ENCODE measurements at regions not wholly inside any gene's neighbourhood (a gene's known extent, or its start where the extent isn't known, plus 50 kb on each side); places are given as distances from the start of the nearest gene placed in this dataset.

DNA sequence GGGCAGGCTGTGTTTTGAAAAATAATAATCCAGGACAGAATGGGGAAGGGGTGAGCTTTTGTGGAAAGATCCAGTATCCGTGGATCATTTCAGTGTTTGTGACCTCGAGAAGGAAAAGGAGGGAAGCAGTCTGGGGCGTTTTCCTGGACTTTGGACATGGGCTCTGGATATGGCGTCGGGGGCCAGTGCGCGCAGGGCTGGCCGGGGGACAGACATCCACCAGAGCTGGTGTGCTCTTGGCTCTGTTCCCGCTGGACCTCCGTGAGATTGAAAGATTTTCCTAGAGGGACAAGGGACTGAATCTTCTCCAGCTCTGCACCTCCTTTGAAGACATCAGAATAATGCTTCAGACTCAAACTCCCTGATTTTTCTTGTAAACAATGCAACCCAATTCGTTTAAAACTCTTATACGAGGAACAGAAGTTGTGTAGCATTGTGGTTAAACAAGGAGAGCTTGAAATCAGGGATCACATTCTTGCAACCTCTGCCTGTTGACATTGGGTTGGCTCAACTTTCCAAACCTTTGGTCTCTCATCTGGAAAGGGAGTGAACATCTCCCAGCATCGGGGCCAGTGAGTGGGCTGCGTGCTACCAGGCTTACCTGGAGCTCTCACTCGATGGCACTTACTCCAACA is 75.9 kb downstream of the C16orf95 start:
- DNase-seq (ENCODE audit: low read depth in 3 of 3), result no peak

DNA sequence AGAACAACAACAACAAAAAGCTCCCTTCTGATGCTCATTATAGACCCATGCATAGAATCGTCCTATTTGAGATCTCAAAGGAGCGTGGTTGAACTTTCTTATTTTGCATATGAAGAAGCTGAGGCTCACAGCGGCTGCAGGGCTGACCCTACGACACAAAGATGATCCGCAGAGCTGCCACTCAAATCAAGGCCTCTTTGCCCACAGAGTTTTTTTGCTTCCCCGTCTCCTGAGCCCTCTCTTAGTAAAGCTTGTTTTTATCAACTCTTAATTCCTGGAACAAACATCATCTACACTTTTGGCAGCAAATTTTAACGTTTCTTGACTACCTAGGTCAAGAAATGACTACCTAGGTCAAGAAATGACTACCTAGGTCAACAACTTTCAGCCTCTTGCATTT is 73.7 kb downstream of the C16orf95 start:
- DNase-seq (ENCODE audit: low read depth in 3 of 3), result no peak

DNA sequence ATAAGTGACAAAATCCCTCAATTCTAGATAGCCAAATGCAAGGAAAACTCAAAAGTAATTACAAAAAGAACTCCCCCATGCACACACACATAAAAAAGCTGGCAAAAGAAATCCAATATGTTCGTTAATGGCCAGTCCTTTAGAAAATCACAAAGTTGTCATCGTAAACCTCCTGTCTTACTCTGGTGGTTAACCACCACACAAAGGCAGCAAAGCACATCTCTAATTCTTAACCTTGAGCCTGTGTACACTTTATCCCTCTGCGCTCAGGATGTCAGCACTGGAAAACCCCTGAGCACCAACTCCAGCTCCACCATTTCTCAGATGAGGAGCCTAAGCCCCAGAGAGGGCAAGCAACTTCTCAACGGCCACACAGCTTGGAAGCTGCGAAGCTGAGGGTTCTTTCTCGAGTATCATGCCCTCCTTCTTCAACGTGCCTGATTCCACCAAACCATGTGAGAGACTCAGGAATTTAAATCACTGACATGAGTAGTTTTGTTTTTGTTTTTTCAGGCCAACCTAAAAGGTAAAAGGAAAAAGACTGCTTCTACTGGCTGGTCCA is 72.5 kb downstream of the C16orf95 start:
- DNase-seq (ENCODE audit: low read depth in 3 of 3), result no peak

DNA sequence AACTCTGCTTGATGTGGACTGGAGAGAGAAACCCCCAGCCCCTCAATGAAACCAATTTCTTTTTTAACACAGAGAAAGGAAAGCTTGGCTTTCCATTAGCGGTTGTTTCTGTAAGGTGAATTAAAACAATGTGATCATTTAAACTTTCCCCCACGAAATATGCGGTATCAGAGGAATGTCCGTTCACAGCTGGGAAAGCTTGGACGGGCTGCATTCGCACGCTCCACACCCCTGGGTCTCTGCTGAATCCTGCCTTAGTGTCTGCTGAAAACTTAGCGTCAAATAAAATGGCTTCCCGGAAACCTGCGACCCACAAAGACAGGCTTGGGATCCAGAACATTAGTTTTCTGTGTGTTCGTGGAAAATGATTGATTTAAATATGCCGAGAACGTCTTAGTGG is 71.7 kb downstream of the C16orf95 start:
- DNase-seq (ENCODE audit: low read depth in 3 of 3), result no peak

DNA sequence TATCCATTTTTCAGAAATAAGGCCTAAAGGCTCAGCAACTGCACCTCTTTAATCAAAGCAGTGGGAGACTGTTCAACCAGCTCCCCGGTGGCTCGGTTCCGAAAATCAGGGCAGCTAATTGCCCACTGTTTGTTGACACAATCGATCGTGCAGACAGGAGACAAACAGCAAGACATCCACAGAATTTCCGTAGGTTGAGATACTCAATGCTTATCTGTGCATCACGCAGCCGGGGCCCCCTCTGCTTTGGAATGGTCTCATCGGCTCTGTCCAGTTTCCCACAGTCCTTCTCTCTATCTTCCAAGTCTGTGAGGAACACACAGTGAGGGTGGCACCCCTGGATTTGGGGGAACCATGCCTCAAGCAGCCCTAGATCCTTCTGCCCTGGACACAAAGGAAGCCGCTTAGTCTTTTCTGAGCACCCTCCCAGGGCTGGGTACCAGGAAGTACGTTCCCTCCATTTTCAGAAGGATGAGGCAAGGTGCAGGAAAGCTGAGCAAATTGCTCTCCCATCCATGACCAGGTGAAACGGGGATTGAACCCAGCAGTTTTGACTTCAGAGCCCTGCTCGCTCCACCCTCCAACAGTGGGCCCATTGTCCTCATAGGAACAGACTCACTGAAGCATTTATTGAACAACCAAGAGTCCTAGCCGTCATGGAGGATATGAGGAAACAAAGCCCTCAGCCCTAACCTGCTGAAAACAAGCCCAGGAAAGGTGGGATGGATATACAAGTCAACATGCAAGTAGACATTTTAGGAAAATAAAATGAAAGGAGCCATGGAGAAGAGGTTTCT is 70.7 kb downstream of the C16orf95 start:
- DNase-seq (ENCODE audit: low read depth in 3 of 3), result no peak

DNA sequence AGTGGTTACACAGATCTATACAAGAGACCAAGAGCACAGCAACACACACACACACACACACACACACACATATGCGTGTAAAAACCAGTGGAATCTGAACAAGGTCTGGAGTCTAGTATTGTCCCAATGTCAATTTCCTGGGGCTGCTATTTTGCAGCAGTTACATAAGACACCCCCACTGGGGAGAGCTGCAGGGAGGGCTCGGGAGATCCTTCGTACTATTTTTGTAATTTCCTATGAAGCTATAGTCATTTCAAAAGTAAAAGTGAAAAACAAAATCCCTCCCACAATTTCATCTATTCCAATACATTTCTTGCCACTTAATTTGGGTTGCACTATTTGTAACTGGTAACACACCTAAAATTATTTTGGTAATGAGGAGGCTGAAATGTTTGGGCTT is 68.5 kb downstream of the C16orf95 start:
- DNase-seq (ENCODE audit: low read depth in 3 of 3), result no peak

DNA sequence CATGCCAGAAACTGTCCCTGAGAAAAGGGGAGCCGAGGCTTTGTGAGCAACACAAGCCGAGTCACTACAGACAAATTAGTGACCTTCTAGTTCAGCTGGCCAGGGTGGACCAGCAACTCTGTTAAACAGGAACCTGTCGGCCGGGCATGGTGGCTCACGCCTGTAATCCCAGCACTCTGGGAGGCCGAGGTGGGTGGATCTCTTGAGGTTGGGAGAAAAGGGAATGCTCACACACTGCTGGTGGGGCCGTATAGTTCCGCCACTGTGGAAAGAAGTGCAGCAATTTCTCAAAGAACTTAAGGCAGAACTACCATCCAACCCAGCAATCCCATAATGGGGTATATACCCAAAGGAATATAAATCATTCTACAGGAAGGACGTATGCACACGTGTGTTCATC is 67.8 kb downstream of the C16orf95 start:
- DNase-seq (ENCODE audit: low read depth in 3 of 3), result no peak

DNA sequence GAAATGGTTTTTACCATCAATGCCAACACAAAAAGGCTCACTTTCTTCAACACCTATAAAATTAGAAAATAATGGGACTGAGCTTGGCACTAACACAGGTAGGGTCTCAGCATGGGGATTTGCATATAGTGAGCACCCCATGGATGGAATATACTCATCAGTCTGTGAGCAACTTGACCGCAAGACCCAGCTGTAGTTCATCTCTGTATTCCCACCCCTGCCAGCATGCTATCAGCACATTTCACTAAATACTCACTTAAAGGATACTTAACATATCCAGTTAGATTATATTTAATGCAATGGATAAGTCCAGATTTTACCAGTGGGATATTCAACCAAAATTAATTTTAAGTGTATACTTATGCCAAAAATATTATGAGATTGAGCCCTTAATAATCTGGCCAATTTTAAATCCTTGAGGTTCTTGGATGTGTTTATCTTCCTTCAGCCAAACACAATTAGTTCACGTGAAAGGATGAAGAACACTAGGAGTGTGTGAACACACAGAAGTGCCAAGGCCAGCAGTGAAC is 66.7 kb downstream of the C16orf95 start:
- DNase-seq (ENCODE audit: low read depth in 3 of 3), result no peak

DNA sequence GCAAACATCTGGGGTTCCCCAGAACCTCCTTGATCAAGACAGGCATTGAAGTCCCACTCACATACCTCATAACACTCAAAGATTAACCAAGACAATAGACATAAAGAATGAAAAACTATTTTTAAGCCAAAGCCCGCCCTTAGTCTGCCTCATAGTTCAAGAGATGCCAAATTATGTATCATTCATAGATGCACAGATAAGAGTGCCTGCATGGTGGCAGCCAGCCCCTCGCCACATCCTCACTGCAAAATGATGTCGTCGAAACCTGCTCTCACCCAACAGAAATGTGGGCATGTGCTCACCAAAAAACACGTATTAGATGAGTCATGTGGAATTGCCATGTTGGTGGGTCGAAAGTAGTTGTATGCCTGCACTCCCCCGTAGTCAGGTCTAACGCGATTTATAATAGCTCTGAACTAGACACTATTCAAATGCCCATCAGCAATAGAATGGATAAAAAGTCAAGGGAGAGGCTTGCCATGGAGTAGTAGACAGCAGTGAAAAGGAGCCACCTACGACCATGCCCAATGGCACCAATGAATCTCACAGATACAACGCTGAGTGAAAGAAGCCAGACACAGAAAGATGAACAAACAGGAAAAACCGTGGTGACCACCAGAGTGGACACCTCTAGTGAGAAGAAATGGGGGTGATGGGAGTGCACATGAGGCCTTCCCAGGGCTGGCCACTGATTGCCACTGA is 64.8 kb downstream of the C16orf95 start:
- no peak for DNase-seq (ENCODE audit: low read depth in 3 of 3)
